IMR-90 (cell line): ENCODE measurements at regions not wholly inside any gene's neighbourhood (a gene's known extent, or its start where the extent isn't known, plus 50 kb on each side); places are given as distances from the start of the nearest gene placed in this dataset.

ENCODE experiments used
- ATAC-seq: fragments of 200-7000 bp; cut with Tn5 transposase; 2 replicates; pipeline ENCODE4 v1.9.1; 2020; ENCODE audit warnings: low read depth, mild to moderate bottlenecking, moderate library complexity
- BruUV-seq: library from RNA; stranded (reverse); fragments of 400-500 nt; replicated peaks from 2 replicates; lab custom pipeline; 2021; lab: Mats Ljungman, UMichigan
- CTCF ChIA-PET: fragments of 300-600 bp; formaldehyde crosslinking; extraction: SDS; loops from one replicate; lab custom pipeline; 2021; ENCODE audit warnings: antibody characterized with exemption; lab: Yijun Ruan, JAX
- POLR2A ChIA-PET: fragments of 300-600 bp; sonication (Branson Sonifier 250); formaldehyde crosslinking; loops from one replicate; lab custom pipeline; 2022; ENCODE audit warnings: antibody characterized with exemption; ENCODE audit not compliant: unreplicated experiment; lab: Charles Lee
- DNase-seq: peaks from one replicate; pipeline ENCODE4 v3.0.0; 2013
- H2AFZ ChIP-seq: replicated peaks from 2 replicates; pipeline ENCODE3; 2013; ENCODE audit warnings: low read length, mild to moderate bottlenecking; ENCODE audit not compliant: poor library complexity
- H2AK5ac ChIP-seq: 2 replicates; pipeline ENCODE4 v1.6.1; 2013; ENCODE audit warnings: low read depth, low read length, inconsistent platforms
- H2AK9ac ChIP-seq: replicated peaks from 2 replicates; pipeline ENCODE3; 2013; ENCODE audit warnings: mild to moderate bottlenecking, low read depth, low read length, moderate library complexity; ENCODE audit not compliant: poor library complexity
- H2BK120ac ChIP-seq: 2 replicates; pipeline ENCODE4 v1.6.1; 2013; ENCODE audit warnings: low read depth, low read length, inconsistent platforms
- H2BK15ac ChIP-seq: 3 replicates; pipeline ENCODE4 v1.6.1; 2013; ENCODE audit warnings: low read depth, low read length, inconsistent platforms
- H2BK20ac ChIP-seq: 2 replicates; pipeline ENCODE4 v1.6.1; 2013; ENCODE audit warnings: low read depth, mild to moderate bottlenecking, inconsistent platforms, low read length, moderate library complexity
- H2BK5ac ChIP-seq: 2 replicates; pipeline ENCODE4 v1.6.1; 2013; ENCODE audit warnings: mild to moderate bottlenecking, low read depth, low read length, inconsistent platforms; ENCODE audit not compliant: poor library complexity, severe bottlenecking
- H3K14ac ChIP-seq: replicated peaks from 2 replicates; pipeline ENCODE4 v1.6.1; 2013; ENCODE audit warnings: low read depth, low read length, inconsistent platforms
- H3K18ac ChIP-seq: 2 replicates; pipeline ENCODE4 v1.6.1; 2013; ENCODE audit warnings: low read depth, low read length, control low read depth
- H3K23ac ChIP-seq: 2 replicates; pipeline ENCODE4 v1.6.1; 2013; ENCODE audit warnings: low read depth, low read length, inconsistent platforms
- H3K27ac ChIP-seq: 2 replicates; pipeline ENCODE4 v1.5.1; 2013; ENCODE audit warnings: mild to moderate bottlenecking, control low read depth, low read length; ENCODE audit not compliant: insufficient read depth
- H3K27me3 ChIP-seq: 2 replicates; pipeline ENCODE4 v1.6.1; 2013; ENCODE audit warnings: low read length; ENCODE audit not compliant: control insufficient read depth, insufficient read depth
- H3K36me3 ChIP-seq: 2 replicates; pipeline ENCODE4 v1.6.1; 2013; ENCODE audit warnings: low read length, mixed read lengths; ENCODE audit not compliant: control insufficient read depth, insufficient read depth
- H3K4ac ChIP-seq: 2 replicates; pipeline ENCODE4 v1.6.1; 2013; ENCODE audit warnings: low read depth, low read length, inconsistent platforms
- H3K4me1 ChIP-seq: 2 replicates; pipeline ENCODE4 v1.6.1; 2013; ENCODE audit warnings: low read length, mixed read lengths; ENCODE audit not compliant: control insufficient read depth, insufficient read depth
- H3K4me2 ChIP-seq: 2 replicates; pipeline ENCODE4 v1.6.1; 2013; ENCODE audit warnings: low read depth, mild to moderate bottlenecking, control low read depth, low read length, moderate library complexity
- H3K4me3 ChIP-seq: 2 replicates; pipeline ENCODE4 v1.5.1; 2013; ENCODE audit warnings: low read depth, mild to moderate bottlenecking, control low read depth, low read length, moderate library complexity; ENCODE audit not compliant: insufficient read depth
- H3K56ac ChIP-seq: 2 replicates; pipeline ENCODE4 v1.6.1; 2013; ENCODE audit warnings: low read length, inconsistent platforms; ENCODE audit not compliant: insufficient read depth; ENCODE audit errors: extremely low read depth
- H3K79me1 ChIP-seq, 2 experiments: 2 replicates each; pipeline ENCODE4 v1.6.1; 2013; ENCODE audit warnings: low read length in 2 of 2, inconsistent platforms in 1 of 2, low read depth in 1 of 2
- H3K9ac ChIP-seq: 2 replicates; pipeline ENCODE4 v1.6.1; 2013; ENCODE audit warnings: low read depth, low read length, control low read depth
- H3K9me1 ChIP-seq: 2 replicates; pipeline ENCODE4 v1.6.1; 2013; ENCODE audit warnings: low read length, inconsistent platforms; ENCODE audit not compliant: insufficient read depth
- H3K9me3 ChIP-seq: 2 replicates; pipeline ENCODE4 v1.6.1; 2013; ENCODE audit warnings: low read length; ENCODE audit not compliant: control insufficient read depth, insufficient read depth
- H4K20me1 ChIP-seq: 2 replicates; pipeline ENCODE4 v1.6.1; 2013; ENCODE audit warnings: low read length, inconsistent platforms; ENCODE audit not compliant: insufficient read depth
- H4K5ac ChIP-seq: 2 replicates; pipeline ENCODE4 v1.6.1; 2013; ENCODE audit warnings: mild to moderate bottlenecking, low read depth, low read length, control low read depth
- H4K8ac ChIP-seq, 2 experiments: 2 replicates each; pipeline ENCODE4 v1.6.1; 2013; ENCODE audit warnings: low read depth in 2 of 2, low read length in 2 of 2, control low read depth in 1 of 2, inconsistent platforms in 1 of 2
- H4K91ac ChIP-seq: 2 replicates; pipeline ENCODE4 v1.6.1; 2013; ENCODE audit warnings: low read depth, low read length, inconsistent platforms; ENCODE audit not compliant: insufficient read depth
- BHLHE40 ChIP-seq: fragments of 150-350 bp; IDR thresholded peaks from 2 replicates; pipeline ENCODE4 v1.6.1; 2016; ENCODE audit warnings: mild to moderate bottlenecking, low read depth, low read length
- ELK1 ChIP-seq: fragments of 150-350 bp; IDR thresholded peaks from 2 replicates; pipeline ENCODE4 v1.6.1; 2016; ENCODE audit warnings: low read depth, mild to moderate bottlenecking, low read length, moderate library complexity, borderline replicate concordance
- MAFK ChIP-seq: IDR thresholded peaks from 2 replicates; pipeline ENCODE4 v1.6.1; 2012; ENCODE audit warnings: low read depth, low read length, improper control_type of control experiment
- MAZ ChIP-seq: IDR thresholded peaks from 2 replicates; pipeline ENCODE4 v1.6.1; 2012; ENCODE audit warnings: low read depth, mild to moderate bottlenecking, low read length, improper control_type of control experiment, moderate library complexity, borderline replicate concordance
- NFE2L2 ChIP-seq: fragments of 150-350 bp; IDR thresholded peaks from 2 replicates; pipeline ENCODE4 v1.6.1; 2016; ENCODE audit warnings: low read depth, mild to moderate bottlenecking, low read length
- RCOR1 ChIP-seq: IDR thresholded peaks from 2 replicates; pipeline ENCODE4 v1.6.1; 2012; ENCODE audit warnings: mild to moderate bottlenecking, low read length, improper control_type of control experiment; ENCODE audit not compliant: insufficient replicate concordance
- RFX5 ChIP-seq: IDR thresholded peaks from 2 replicates; pipeline ENCODE4 v1.8.0; 2012; ENCODE audit warnings: low read depth, mild to moderate bottlenecking, low read length, moderate library complexity
- WGBS, 2 experiments: methylation state at CpG; one replicate each; pipeline versions ENCODE4 v1.1.5 to v1.1.7; 2013; ENCODE audit warnings: missing lambda C conversion rate in 2 of 2; ENCODE audit not compliant: insufficient read length in 1 of 2; ENCODE audit errors: extremely low coverage in 2 of 2; 5-methylcytosine and 5-hydroxymethylcytosine counted together
- dilution Hi-C: fragments of 300-500 bp; cut with HindIII; formaldehyde crosslinking; loops from one replicate; pipeline ENCODE4 v1.14.3; 2018; ENCODE audit warnings: low sequenced_read_pairs; ENCODE audit not compliant: unreplicated experiment
- in situ Hi-C: fragments of 300-500 bp; cut with MboI; formaldehyde crosslinking; loops from 3 replicates; pipeline ENCODE4 v1.14.3; 2019; ENCODE audit warnings: low sequenced_read_pairs, inconsistent platforms, mixed read lengths
- intact Hi-C: fragments of 100-400 bp; cut with micrococcal nuclease; formaldehyde crosslinking; loops from 2 replicates; pipeline ENCODE4 v1.10.0; 2022

DNA sequence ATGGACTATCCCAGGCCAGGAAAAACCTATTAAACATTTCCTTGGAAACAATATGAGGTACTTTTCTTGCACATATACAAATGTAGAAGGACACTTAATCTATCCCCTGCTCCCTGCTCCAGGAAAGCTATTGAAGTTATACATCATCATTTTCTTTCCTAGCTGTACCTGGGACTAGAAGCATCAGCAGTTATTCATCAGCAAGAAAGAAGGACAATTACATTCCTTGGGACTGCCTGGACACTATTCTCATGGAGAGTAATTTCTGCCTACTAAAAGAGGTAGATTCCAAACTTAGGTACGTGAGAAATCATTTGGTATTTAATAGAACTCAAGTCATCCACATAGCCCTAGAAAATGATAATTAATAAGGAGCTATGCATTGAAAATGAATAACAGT lies 51.0 kb upstream of the PICALM start:
- Histone ChIP-seq H3K27ac (no peak overlapping the region), H2BK5ac (no peak overlapping the region), H2BK20ac (no peak overlapping the region), H2AK5ac (no peak overlapping the region), H3K4me2 (no peak overlapping the region), H4K8ac (no peak overlapping the region), H3K27me3 (no peaks in the 10 kb centered on the region), H2BK15ac (no peak overlapping the region), H4K20me1 (no peaks in the 10 kb centered on the region), H3K56ac (no peak overlapping the region), H3K9me1 (peaks cover 17% of the 10 kb centered on the region), H3K23ac (no peak overlapping the region), H3K4me1 (peaks cover 11% of the 10 kb centered on the region), H3K9ac (no peak overlapping the region), H4K5ac (no peak overlapping the region), H3K14ac (no peak overlapping the region), H3K36me3 (no peaks in the 10 kb centered on the region), H2AFZ (no peak overlapping the region), H3K79me1 (no peaks in the 10 kb centered on the region), H3K4me3 (no peak overlapping the region), H3K18ac (no peak overlapping the region), H3K4ac (no peak overlapping the region), H2BK120ac (no peak overlapping the region), H4K91ac (no peak overlapping the region), H3K9me3 (no peaks in the 10 kb centered on the region), H2AK9ac (no peak overlapping the region)
- in situ Hi-C loops (no loop called here), dilution Hi-C loops (no loop called here), intact Hi-C loops (no loop called here)
- no peak for DNase-seq
- TF ChIP-seq RCOR1 (no peak), ELK1 (no peak), MAZ (no peak), RFX5 (no peak), NFE2L2 (no peak), BHLHE40 (no peak), MAFK (no peak)
- CTCF ChIA-PET: interaction anchor here (0.6 kb wide), 1 partner anchor 18 kb away, joined by 3 read pairs; no protein-coding TSS in a partner anchor
- no peak for ATAC-seq
- BruUV-seq: no TSS peak
- POLR2A ChIA-PET: no interaction called here
- WGBS, 2 experiments: no CpG with 5 or more reads among the region's 1 CpG
